ENCODE measurements at regions not wholly inside any gene's neighbourhood (a gene's known extent, or its start where the extent isn't known, plus 50 kb on each side); places are given as distances from the start of the nearest gene placed in this dataset.

GRCh38 chr2:128645631-128646030, 327.0 kb upstream of the HS6ST1 start:
- Histone ChIP-seq H3K9me3 (no peaks in the 10 kb centered on the region), H3K27ac (no peak overlapping the region), H3K36me3 (no peaks in the 10 kb centered on the region), H3K27me3 (no peaks in the 10 kb centered on the region), H3K4me3 (no peak overlapping the region), H3K4me1 (ENCODE audit: insufficient read depth) (no peaks in the 10 kb centered on the region)
- intact Hi-C loops (cut with DNase I), result no loop called here
- DNase-seq, result peak in 1 of 5 donors; percentile 1
- TF ChIP-seq CTCF (IDR thresholded peaks at IDR 0.05) (no peak), EP300 (IDR thresholded peaks at IDR 0.05) (no peak), POLR2A (IDR thresholded peaks at IDR 0.05) (no peak)
- 92 to 95% (median 94%) methylated on average over 6 of the region's 6 CpGs for WGBS, 3 donors

- Histone ChIP-seq H3K9me3 (no peaks in the 10 kb centered on the region), H3K4me1 (ENCODE audit: insufficient read depth) (no peaks in the 10 kb centered on the region), H3K36me3 (no peaks in the 10 kb centered on the region), H3K4me3 (no peak overlapping the region), H3K27ac (no peak overlapping the region), H3K27me3 (no peaks in the 10 kb centered on the region)
- TF ChIP-seq EP300 (IDR thresholded peaks at IDR 0.05), result no peak
- no peak for TF ChIP-seq CTCF (IDR thresholded peaks at IDR 0.05)
- no peak for TF ChIP-seq POLR2A (IDR thresholded peaks at IDR 0.05)
- no peak for DNase-seq
- intact Hi-C loops (cut with DNase I), result no loop called here
- WGBS, 3 donors, result 91 to 95% (median 94%) methylated on average over 11 of the region's 11 CpGs
These were observed 327.4 kb upstream of the HS6ST1 start for GRCh38 chr2:128646091-128646490.

DNA sequence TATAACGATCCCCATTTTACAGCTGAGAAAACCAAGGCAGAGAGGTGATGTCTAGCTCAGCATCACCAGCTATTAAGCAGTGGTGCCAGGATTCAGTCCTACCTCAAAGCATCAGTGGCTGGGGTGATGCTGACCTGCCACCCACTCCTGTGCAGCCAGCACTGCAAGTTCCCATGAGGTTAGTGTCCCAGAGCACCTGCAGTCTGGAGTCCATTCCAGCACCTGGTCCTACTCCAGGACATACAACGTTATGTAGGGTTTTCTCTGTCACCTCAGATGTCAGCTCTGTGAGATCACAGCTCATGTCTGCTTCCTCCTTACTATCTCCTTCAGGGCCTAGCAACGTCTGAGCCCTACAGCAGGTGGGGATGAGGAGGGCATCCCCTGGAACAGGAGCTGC, 328.0 kb upstream of the HS6ST1 start:
- no peak overlapping the region for H3K27ac ChIP-seq
- TF ChIP-seq EP300 (IDR thresholded peaks at IDR 0.05), result no peak
- TF ChIP-seq POLR2A (IDR thresholded peaks at IDR 0.05), result no peak
- TF ChIP-seq CTCF (IDR thresholded peaks at IDR 0.05), result no peak
- H3K36me3 ChIP-seq, result no peaks in the 10 kb centered on the region
- H3K4me1 ChIP-seq (ENCODE audit: insufficient read depth), result no peaks in the 10 kb centered on the region
- DNase-seq, result peak in 1 of 5 donors; percentile 3
- intact Hi-C loops (cut with DNase I), result no loop called here
- no peaks in the 10 kb centered on the region for H3K9me3 ChIP-seq
- 71 to 79% (median 79%) methylated on average over 3 of the region's 3 CpGs for WGBS, 3 donors
- H3K4me3 ChIP-seq, result no peak overlapping the region
- no peaks in the 10 kb centered on the region for H3K27me3 ChIP-seq

DNA sequence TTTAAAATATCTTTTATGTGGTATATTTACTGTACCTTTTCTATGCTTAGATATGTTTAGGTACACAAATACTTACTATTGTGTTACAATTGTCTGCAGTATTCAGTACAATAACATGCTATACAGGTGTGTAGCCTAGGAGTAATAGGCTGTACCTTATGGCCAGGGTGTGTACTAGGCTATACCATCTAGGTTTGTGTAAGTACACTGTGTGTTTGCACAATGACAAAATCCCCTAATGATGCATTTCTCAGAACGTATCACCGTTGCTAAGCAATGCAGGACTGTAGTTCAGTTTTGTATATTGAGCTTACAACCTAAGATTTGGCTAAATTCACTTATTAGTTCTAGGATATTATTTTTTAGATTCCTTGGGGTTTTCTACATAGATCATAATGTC, 332.3 kb upstream of the HS6ST1 start:
- Histone ChIP-seq H3K36me3 (no peaks in the 10 kb centered on the region), H3K27ac (no peak overlapping the region), H3K27me3 (no peaks in the 10 kb centered on the region), H3K4me3 (no peak overlapping the region), H3K4me1 (ENCODE audit: insufficient read depth) (no peaks in the 10 kb centered on the region), H3K9me3 (no peaks in the 10 kb centered on the region)
- WGBS, 3 donors, result 81 to 86% (median 82%) methylated on average over 2 of the region's 2 CpGs
- intact Hi-C loops (cut with DNase I), result no loop called here
- TF ChIP-seq POLR2A (IDR thresholded peaks at IDR 0.05), result no peak
- no peak for TF ChIP-seq EP300 (IDR thresholded peaks at IDR 0.05)
- TF ChIP-seq CTCF (IDR thresholded peaks at IDR 0.05), result no peak
- no peak for DNase-seq

DNA sequence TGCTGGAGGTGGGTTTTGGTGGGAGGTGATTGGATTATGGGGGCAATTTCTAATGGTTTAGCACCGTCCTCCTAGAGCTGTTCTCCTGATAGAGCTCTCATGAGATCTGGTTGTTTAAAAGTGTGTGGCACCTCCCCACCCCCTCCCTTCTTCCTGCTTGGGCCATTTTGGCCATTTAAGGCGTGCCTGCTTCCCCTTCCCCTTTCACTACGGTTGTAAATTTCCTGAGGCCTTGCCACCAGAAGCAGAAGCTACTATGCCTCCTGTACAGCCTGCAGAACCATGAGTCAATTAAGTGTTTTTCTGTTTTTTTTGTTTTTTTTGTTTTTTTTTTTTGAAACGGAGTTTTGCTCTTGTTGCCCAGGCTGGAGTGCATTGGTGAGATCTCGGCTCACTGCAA, 335.7 kb upstream of the HS6ST1 start:
- H3K4me1 ChIP-seq (ENCODE audit: insufficient read depth), result no peaks in the 10 kb centered on the region
- no peak for DNase-seq
- TF ChIP-seq POLR2A (IDR thresholded peaks at IDR 0.05) (no peak), EP300 (IDR thresholded peaks at IDR 0.05) (no peak), CTCF (IDR thresholded peaks at IDR 0.05) (no peak)
- WGBS, 3 donors, result 59 to 61% (median 59%) methylated on average over 5 of the region's 5 CpGs
- H3K36me3 ChIP-seq, result no peaks in the 10 kb centered on the region
- no peak overlapping the region for H3K27ac ChIP-seq
- intact Hi-C loops (cut with DNase I), result no loop called here
- no peaks in the 10 kb centered on the region for H3K9me3 ChIP-seq
- H3K27me3 ChIP-seq, result no peaks in the 10 kb centered on the region
- no peak overlapping the region for H3K4me3 ChIP-seq

All from ovary (tissue), 7 donors.